SHP77 treated with DMSO at 0.1 percent for 48 hours (cell line): ENCODE measurements at regions not wholly inside any gene's neighbourhood (a gene's known extent, or its start where the extent isn't known, plus 50 kb on each side); places are given as distances from the start of the nearest gene placed in this dataset.
A peak's percentile ranks its signal among the peaks of the same experiment; 100 is the strongest.
"Not testable (repeated sequence)": the region's sequence is repeated elsewhere in the genome, so short reads cannot be mapped to it uniquely, and the experiment has no call there.

ENCODE experiments used
- DNase-seq: peaks from one replicate; lab custom pipeline; 2025; lab: John Stamatoyannopoulos, UW

GRCh38 chr10:28991333-28992270 lies 297.3 kb upstream of the LYZL1 start:
- peak; percentile 28 for DNase-seq

- DNase-seq: no peak
These were observed 295.8 kb upstream of the LYZL1 start for GRCh38 chr10:28993056-28993455.

- DNase-seq: no peak
These were observed 295.0 kb upstream of the LYZL1 start for GRCh38 chr10:28993861-28994260.

- DNase-seq: not testable (repeated sequence)
These were observed 294.1 kb upstream of the LYZL1 start for GRCh38 chr10:28994802-28995201.

- no peak for DNase-seq
These were observed 293.4 kb upstream of the LYZL1 start for GRCh38 chr10:28995497-28995896.

GRCh38 chr10:28996345-28996744 lies 292.5 kb upstream of the LYZL1 start:
- no peak for DNase-seq

GRCh38 chr10:28996947-28997551 lies 291.8 kb upstream of the LYZL1 start:
- no peak for DNase-seq

GRCh38 chr10:28997734-28998133 lies 291.1 kb upstream of the LYZL1 start:
- no peak for DNase-seq

- no peak for DNase-seq
These were observed 287.1 kb upstream of the LYZL1 start for GRCh38 chr10:29001801-29002200.

- DNase-seq: not testable (repeated sequence)
These were observed 285.9 kb upstream of the LYZL1 start for GRCh38 chr10:29003014-29003413.

GRCh38 chr10:29005988-29006387 lies 282.9 kb upstream of the LYZL1 start:
- DNase-seq: no peak

- no peak for DNase-seq
These were observed 281.5 kb upstream of the LYZL1 start for GRCh38 chr10:29007370-29007747.

- no peak for DNase-seq
These were observed 280.9 kb upstream of the LYZL1 start for GRCh38 chr10:29007748-29008610.

- DNase-seq: no peak
These were observed 279.4 kb upstream of the LYZL1 start for GRCh38 chr10:29009464-29009863.

- DNase-seq: no peak
These were observed 277.4 kb upstream of the LYZL1 start for GRCh38 chr10:29011516-29011915.

- no peak for DNase-seq
These were observed 275.8 kb upstream of the LYZL1 start for GRCh38 chr10:29012926-29013554.

- DNase-seq: no peak
These were observed 267.3 kb upstream of the LYZL1 start for GRCh38 chr10:29021591-29021990.

- no peak for DNase-seq
These were observed 266.4 kb upstream of the LYZL1 start for GRCh38 chr10:29022513-29022912.

GRCh38 chr10:29023678-29024077 lies 265.2 kb upstream of the LYZL1 start:
- DNase-seq: no peak

GRCh38 chr10:29026065-29026797 lies 262.6 kb upstream of the LYZL1 start:
- DNase-seq: no peak
